H9 (cell line): ENCODE measurements at regions not wholly inside any gene's neighbourhood (a gene's known extent, or its start where the extent isn't known, plus 50 kb on each side); places are given as distances from the start of the nearest gene placed in this dataset.

ENCODE experiments used
- DNase-seq: peaks from one replicate; pipeline ENCODE4 v3.0.0-alpha.2; 2017
- H2AFZ ChIP-seq: one replicate; pipeline ENCODE4 v1.6.1; 2013; ENCODE audit warnings: mild to moderate bottlenecking, low read length, control low read depth, moderate library complexity
- H2AK5ac ChIP-seq: 2 replicates; pipeline ENCODE4 v1.6.1; 2013; ENCODE audit warnings: low read length, control low read depth, mixed read lengths; ENCODE audit not compliant: insufficient read length
- H2BK120ac ChIP-seq: one replicate; pipeline ENCODE4 v1.6.1; 2013; ENCODE audit warnings: low read depth, mild to moderate bottlenecking, low read length, control low read depth, inconsistent platforms; ENCODE audit not compliant: poor library complexity, severe bottlenecking
- H2BK12ac ChIP-seq: 2 replicates; pipeline ENCODE4 v1.6.1; 2013; ENCODE audit warnings: low read length, control low read depth, mixed read lengths, low read depth; ENCODE audit not compliant: insufficient read length
- H2BK15ac ChIP-seq: 2 replicates; pipeline ENCODE4 v1.6.1; 2013; ENCODE audit warnings: low read depth, low read length, control low read depth
- H2BK20ac ChIP-seq: one replicate; pipeline ENCODE4 v1.6.1; 2013; ENCODE audit warnings: low read depth, mild to moderate bottlenecking, low read length, control low read depth, inconsistent platforms; ENCODE audit not compliant: poor library complexity, severe bottlenecking
- H2BK5ac ChIP-seq: 2 replicates; pipeline ENCODE4 v1.6.1; 2013; ENCODE audit warnings: low read length, control low read depth, mixed read lengths; ENCODE audit not compliant: insufficient read length
- H3K14ac ChIP-seq: 2 replicates; pipeline ENCODE4 v1.6.1; 2013; ENCODE audit warnings: low read length, control low read depth; ENCODE audit not compliant: insufficient read depth
- H3K18ac ChIP-seq: 2 replicates; pipeline ENCODE4 v1.6.1; 2013; ENCODE audit warnings: low read depth, mild to moderate bottlenecking, mixed read lengths, low read length, control low read depth; ENCODE audit not compliant: insufficient read length
- H3K23ac ChIP-seq: 2 replicates; pipeline ENCODE4 v1.6.1; 2013; ENCODE audit warnings: low read length, control low read depth, mixed read lengths, low read depth; ENCODE audit not compliant: insufficient read length
- H3K23me2 ChIP-seq: 2 replicates; pipeline ENCODE4 v1.6.1; 2013; ENCODE audit warnings: low read depth, mild to moderate bottlenecking, mixed read lengths, low read length, control low read depth; ENCODE audit not compliant: insufficient read length, poor library complexity, severe bottlenecking
- H3K27ac ChIP-seq: 2 replicates; pipeline ENCODE4 v1.5.1; 2013; ENCODE audit warnings: low read length, control low read depth, mixed read lengths, low read depth; ENCODE audit not compliant: insufficient read length
- H3K27me3 ChIP-seq: 2 replicates; pipeline ENCODE4 v1.6.1; 2013; ENCODE audit warnings: low read length, control low read depth, inconsistent platforms; ENCODE audit not compliant: insufficient read depth
- H3K4ac ChIP-seq: 2 replicates; pipeline ENCODE4 v1.6.1; 2013; ENCODE audit warnings: low read depth, mild to moderate bottlenecking, control low read depth, inconsistent platforms, low read length, moderate library complexity
- H3K4me1 ChIP-seq: 2 replicates; pipeline ENCODE4 v1.6.1; 2013; ENCODE audit warnings: low read length, control low read depth, inconsistent platforms; ENCODE audit not compliant: insufficient read depth
- H3K4me2 ChIP-seq: 2 replicates; pipeline ENCODE4 v1.6.1; 2013; ENCODE audit warnings: low read length, control low read depth, mixed read lengths; ENCODE audit not compliant: insufficient read length, insufficient read depth
- H3K56ac ChIP-seq: 2 replicates; pipeline ENCODE4 v1.6.1; 2013; ENCODE audit warnings: low read depth, mild to moderate bottlenecking, mixed read lengths, low read length, control low read depth; ENCODE audit not compliant: insufficient read length
- H3K79me1 ChIP-seq: 2 replicates; pipeline ENCODE4 v1.6.1; 2013; ENCODE audit warnings: low read depth, mild to moderate bottlenecking, moderate library complexity, low read length, control low read depth, inconsistent platforms; ENCODE audit not compliant: insufficient read depth, poor library complexity, severe bottlenecking
- H3K79me2 ChIP-seq: 2 replicates; pipeline ENCODE4 v1.6.1; 2013; ENCODE audit warnings: low read length, control low read depth, inconsistent platforms; ENCODE audit not compliant: insufficient read depth
- H3K9ac ChIP-seq: 2 replicates; pipeline ENCODE4 v1.6.1; 2013; ENCODE audit warnings: low read length, control low read depth, mixed read lengths; ENCODE audit not compliant: insufficient read length; ENCODE audit errors: extremely low read depth
- H3K9me3 ChIP-seq: one replicate; pipeline ENCODE4 v1.6.1; 2013; ENCODE audit warnings: low read depth, low read length, inconsistent platforms; ENCODE audit not compliant: control insufficient read depth
- H3T11ph ChIP-seq: one replicate; pipeline ENCODE4 v1.6.1; 2013; ENCODE audit warnings: mild to moderate bottlenecking, low read length, control low read depth, inconsistent platforms
- H4K20me1 ChIP-seq: one replicate; pipeline ENCODE4 v1.6.1; 2013; ENCODE audit not compliant: control insufficient read depth, insufficient read length, insufficient read depth
- H4K5ac ChIP-seq: 2 replicates; pipeline ENCODE4 v1.6.1; 2013; ENCODE audit warnings: low read depth, mild to moderate bottlenecking, mixed read lengths, low read length, control low read depth; ENCODE audit not compliant: insufficient read length
- H4K8ac ChIP-seq: replicated peaks from 2 replicates; pipeline ENCODE4 v1.6.1; 2013; ENCODE audit warnings: low read length, control low read depth, mixed read lengths, low read depth; ENCODE audit not compliant: insufficient read length
- H4K91ac ChIP-seq: 2 replicates; pipeline ENCODE4 v1.6.1; 2013; ENCODE audit warnings: low read depth, mild to moderate bottlenecking, moderate library complexity, mixed read lengths, low read length, control low read depth; ENCODE audit not compliant: insufficient read length
- H3K27ac Mint-ChIP-seq, 3 experiments: 2 replicates in 2 of 3; 3 replicates in 1 of 3; pipeline ENCODE4 v1.8.0; 2020 to 2021; ENCODE audit warnings: mixed read lengths in 3 of 3, mild to moderate bottlenecking in 1 of 3, moderate library complexity in 1 of 3
- H3K27me3 Mint-ChIP-seq: 2 replicates; pipeline ENCODE4 v1.8.0; 2021; ENCODE audit warnings: low read depth, mild to moderate bottlenecking, moderate library complexity, mixed read lengths
- H3K36me3 Mint-ChIP-seq, 3 experiments: 2 replicates in 2 of 3; 3 replicates in 1 of 3; pipeline ENCODE4 v1.8.0; 2020 to 2021; ENCODE audit warnings: low read depth in 3 of 3, mixed read lengths in 3 of 3; ENCODE audit not compliant: insufficient read depth in 1 of 3
- H3K4me1 Mint-ChIP-seq, 2 experiments: 2 replicates each; pipeline ENCODE4 v1.8.0; 2020; ENCODE audit warnings: mixed read lengths in 2 of 2
- H3K4me3 Mint-ChIP-seq, 2 experiments: 2 replicates in 1 of 2; 3 replicates in 1 of 2; pipeline ENCODE4 v1.8.0; 2020 to 2021; ENCODE audit warnings: mild to moderate bottlenecking in 2 of 2, mixed read lengths in 2 of 2, moderate library complexity in 1 of 2
- H3K9me3 Mint-ChIP-seq, 2 experiments: 2 replicates in 1 of 2; 3 replicates in 1 of 2; pipeline ENCODE4 v1.8.0; 2020; ENCODE audit warnings: mild to moderate bottlenecking in 2 of 2, mixed read lengths in 2 of 2, moderate library complexity in 1 of 2
- WGBS: extraction: QIAGEN DNeasy Blood & Tissue Kit; methylation state at CpG from one replicate; pipeline ENCODE4 v1.1.7; 2013; ENCODE audit warnings: missing lambda C conversion rate, low lambda C conversion rate, mixed read lengths; ENCODE audit not compliant: insufficient read length; ENCODE audit errors: extremely low coverage; 5-methylcytosine and 5-hydroxymethylcytosine counted together
- TF ChIP-seq, protein P1 (sequence below): fragments of 200-600 bp; sonication (generic); conservative IDR thresholded peaks from 3 replicates; pipeline ENCODE4 v1.8.0; 2021; ENCODE audit warnings: antibody characterized with exemption, mild to moderate bottlenecking

DNA sequence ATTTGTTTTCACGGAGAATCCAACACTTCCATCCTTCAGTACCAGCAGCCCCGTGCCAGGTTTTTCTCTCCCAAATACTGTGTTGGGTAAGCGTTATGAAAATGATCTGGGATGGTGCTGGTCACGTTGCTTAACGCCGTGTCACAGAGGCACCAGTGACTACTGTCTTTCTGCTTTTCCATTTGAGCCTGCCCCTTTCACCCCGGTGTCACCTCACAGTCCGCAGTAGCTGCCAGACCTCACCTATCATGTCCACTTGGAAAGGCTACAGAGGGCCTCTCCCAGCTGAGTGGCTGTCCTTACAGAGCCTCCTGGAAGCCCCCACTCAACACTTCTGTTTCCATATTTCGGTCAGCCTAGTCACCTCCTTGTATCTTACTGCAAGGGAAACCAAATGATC is 176.5 kb upstream of the ARID1B start:
- H3K79me1 ChIP-seq = no peaks in the 10 kb centered on the region
- H3K56ac ChIP-seq = no peak overlapping the region
- no peak overlapping the region for H3K4me2 ChIP-seq
- H3K9me3 ChIP-seq = peaks cover 5% of the 10 kb centered on the region
- H2AK5ac ChIP-seq = no peak overlapping the region
- DNase-seq = no peak
- no peak overlapping the region for H3K27ac ChIP-seq
- H4K8ac ChIP-seq = no peak overlapping the region
- Mint-ChIP-seq H3K36me3 (peaks cover 6 to 23% (median 8%) of the 10 kb centered on the region in 3 experiments), H3K4me1 (peaks cover 17 to 22% of the 10 kb centered on the region in 2 experiments), H3K27ac (no peak overlapping the region), H3K9me3 (peaks cover 15 to 20% of the 10 kb centered on the region in 2 experiments), H3K4me3 (no peak overlapping the region), H3K27me3 (peaks cover 3% of the 10 kb centered on the region)
- no peak overlapping the region for H4K5ac ChIP-seq
- H3K23ac ChIP-seq = no peak overlapping the region
- H3K27me3 ChIP-seq = no peaks in the 10 kb centered on the region
- no peak overlapping the region for H3K18ac ChIP-seq
- H3K4me1 ChIP-seq = no peaks in the 10 kb centered on the region
- no peak overlapping the region for H3K9ac ChIP-seq
- WGBS = no CpG with 5 or more reads among the region's 9 CpGs
- H4K91ac ChIP-seq = no peak overlapping the region
- H3K23me2 ChIP-seq = no peaks in the 10 kb centered on the region
- TF ChIP-seq, protein P1, sequence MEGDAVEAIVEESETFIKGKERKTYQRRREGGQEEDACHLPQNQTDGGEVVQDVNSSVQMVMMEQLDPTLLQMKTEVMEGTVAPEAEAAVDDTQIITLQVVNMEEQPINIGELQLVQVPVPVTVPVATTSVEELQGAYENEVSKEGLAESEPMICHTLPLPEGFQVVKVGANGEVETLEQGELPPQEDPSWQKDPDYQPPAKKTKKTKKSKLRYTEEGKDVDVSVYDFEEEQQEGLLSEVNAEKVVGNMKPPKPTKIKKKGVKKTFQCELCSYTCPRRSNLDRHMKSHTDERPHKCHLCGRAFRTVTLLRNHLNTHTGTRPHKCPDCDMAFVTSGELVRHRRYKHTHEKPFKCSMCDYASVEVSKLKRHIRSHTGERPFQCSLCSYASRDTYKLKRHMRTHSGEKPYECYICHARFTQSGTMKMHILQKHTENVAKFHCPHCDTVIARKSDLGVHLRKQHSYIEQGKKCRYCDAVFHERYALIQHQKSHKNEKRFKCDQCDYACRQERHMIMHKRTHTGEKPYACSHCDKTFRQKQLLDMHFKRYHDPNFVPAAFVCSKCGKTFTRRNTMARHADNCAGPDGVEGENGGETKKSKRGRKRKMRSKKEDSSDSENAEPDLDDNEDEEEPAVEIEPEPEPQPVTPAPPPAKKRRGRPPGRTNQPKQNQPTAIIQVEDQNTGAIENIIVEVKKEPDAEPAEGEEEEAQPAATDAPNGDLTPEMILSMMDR = no peak
- no peak overlapping the region for H3K14ac ChIP-seq
- H2BK12ac ChIP-seq = no peak overlapping the region
- no peak overlapping the region for H2BK20ac ChIP-seq
- no peak overlapping the region for H3K4ac ChIP-seq
- no peak overlapping the region for H3T11ph ChIP-seq
- H2BK120ac ChIP-seq = no peak overlapping the region
- H4K20me1 ChIP-seq = no peaks in the 10 kb centered on the region
- H2AFZ ChIP-seq = no peak overlapping the region
- H3K79me2 ChIP-seq = no peaks in the 10 kb centered on the region
- H2BK5ac ChIP-seq = no peak overlapping the region
- no peak overlapping the region for H2BK15ac ChIP-seq
